C4-2B (cell line): ENCODE measurements at regions not wholly inside any gene's neighbourhood (a gene's known extent, or its start where the extent isn't known, plus 50 kb on each side); places are given as distances from the start of the nearest gene placed in this dataset.

Source experiments
- CTCF ChIP-seq: fragments of 450-650 bp; conservative IDR thresholded peaks from 2 replicates; pipeline ENCODE4 v1.5.1; 2017; ENCODE audit warnings: mild to moderate bottlenecking
- ZFX ChIP-seq: fragments of 450-650 bp; IDR thresholded peaks from 2 replicates; pipeline ENCODE4 v1.6.1; 2017

GRCh38 chr9:108167136-108167900 lies 677.7 kb upstream of the KLF4 start:
- TF ChIP-seq CTCF (no peak), ZFX (no peak)
